ENCODE measurements at regions not wholly inside any gene's neighbourhood (a gene's known extent, or its start where the extent isn't known, plus 50 kb on each side); places are given as distances from the start of the nearest gene placed in this dataset.
A peak's percentile ranks its signal among the peaks of the same experiment; 100 is the strongest.

DNA sequence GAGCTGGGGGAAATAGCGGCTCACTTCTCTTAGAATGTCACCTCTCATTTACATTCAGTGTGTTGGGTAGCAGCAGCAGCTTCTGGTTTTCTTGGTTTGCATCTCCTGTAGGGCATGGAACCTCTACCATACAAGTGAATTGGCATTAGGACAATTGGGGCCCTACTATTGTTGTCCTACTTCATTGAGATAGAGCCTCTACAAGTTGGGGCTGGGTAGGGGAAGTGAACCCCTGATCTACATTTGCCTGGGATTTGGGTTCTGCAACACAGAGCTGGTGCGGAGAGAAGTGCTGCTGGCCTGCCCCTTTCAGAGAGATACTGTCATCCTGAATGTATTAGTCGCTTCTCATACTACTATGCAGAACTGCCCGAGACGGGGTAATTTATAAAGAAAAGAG, 391.6 kb upstream of the HS6ST1 start:
- no peak for DNase-seq

DNA sequence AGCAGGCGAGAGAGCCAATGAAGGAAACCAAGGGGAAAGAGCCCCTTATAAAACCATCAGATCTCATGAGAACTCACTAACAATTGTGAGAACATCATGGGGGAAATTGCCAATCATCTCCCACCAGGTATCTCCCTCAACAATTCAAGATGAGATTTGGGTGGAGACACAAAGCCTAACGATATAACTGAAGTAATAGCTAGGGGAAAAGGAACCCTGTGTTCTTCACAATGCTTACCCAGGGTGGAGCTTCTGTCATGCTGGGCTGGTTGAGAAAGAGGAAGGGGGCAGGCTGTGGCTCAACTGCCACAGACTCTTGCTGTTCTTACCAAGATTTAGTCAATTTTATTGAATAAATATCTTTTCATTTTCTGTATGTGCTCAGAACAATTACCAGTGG, 392.1 kb upstream of the HS6ST1 start:
- no peak for DNase-seq

DNA sequence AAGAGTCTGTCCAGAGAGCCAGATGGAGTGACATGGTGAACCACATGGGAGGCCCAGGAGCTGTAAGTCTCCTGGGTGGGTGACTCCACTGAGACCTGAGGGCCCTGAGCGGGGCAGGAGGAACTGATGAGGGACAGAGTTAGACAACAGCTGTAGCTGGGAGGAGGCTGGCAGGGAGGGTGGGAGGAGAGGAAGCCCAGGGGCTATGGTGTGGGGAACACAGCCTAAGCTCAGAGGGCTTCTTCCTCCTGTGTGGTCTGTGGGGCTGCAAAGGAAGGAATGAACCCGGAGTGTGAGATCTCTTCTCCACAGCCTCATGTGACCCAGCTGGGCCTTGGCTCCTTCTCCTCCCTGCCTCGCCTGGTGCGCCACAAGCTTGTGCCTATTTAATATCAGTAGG, 395.6 kb upstream of the HS6ST1 start:
- DNase-seq = no peak

DNA sequence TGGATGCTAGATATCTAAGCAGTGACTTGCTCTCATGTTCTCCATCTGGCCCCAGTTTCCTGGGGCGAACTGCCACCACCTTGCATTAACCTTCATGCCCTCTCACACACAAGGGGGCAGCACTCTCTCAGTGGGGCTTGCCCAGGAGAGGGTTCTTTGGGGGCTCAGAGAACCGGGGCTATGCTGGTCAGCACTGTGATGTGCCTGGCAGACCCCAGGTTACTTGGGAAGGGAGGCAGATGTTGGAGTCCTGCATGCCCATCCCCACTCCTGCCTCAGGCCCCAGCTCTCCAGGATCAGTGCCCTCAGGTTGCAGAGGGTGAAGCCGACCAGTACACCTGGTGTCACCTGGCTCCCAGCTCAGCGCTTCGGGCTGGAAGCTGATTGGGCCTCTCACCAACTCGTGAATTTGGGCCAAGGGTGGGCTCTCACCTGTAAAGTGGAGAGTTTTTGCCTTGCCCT, 396.2 kb upstream of the HS6ST1 start:
- DNase-seq = no peak

DNA sequence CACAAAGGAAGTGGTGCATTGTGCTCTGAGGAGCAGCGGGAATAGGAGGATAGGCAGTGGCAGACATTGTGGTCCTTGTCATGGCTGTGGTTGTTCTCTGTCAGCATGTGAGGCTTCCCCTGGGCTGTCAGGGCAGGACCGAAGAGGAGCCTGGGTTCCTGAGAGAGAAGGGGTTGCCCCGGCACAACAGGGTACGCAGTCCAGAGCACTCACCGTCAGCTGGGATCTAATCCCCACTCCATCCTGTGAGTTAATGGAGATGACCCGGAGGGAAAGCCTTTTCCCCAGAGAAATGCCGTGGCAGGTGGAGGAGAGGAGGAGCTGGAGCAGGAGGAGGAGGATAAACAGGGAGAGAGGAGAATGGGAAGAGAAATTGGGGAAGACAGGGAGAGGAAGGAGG, 396.7 kb upstream of the HS6ST1 start:
- DNase-seq = no peak

DNA sequence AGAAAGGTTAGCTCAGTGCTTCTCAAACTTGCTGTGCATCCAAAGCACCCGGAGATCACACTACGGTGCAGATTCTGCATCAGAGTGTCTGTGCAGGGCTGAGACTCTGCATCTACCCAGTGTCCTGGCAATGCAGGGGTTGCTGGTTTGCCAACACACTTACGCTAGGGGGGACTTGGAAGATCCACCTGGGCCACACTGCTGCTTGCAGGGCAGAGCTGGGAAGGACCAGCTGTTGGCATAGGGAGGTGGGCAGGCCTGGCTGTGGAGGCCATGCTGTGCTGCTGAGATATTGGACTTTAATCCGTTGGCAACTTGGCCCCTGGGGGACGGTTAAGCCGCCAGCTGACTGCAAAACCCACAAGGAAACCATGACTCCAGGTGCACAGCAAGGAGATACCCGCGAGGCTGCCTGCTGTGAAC, 397.6 kb upstream of the HS6ST1 start:
- no peak for DNase-seq

DNA sequence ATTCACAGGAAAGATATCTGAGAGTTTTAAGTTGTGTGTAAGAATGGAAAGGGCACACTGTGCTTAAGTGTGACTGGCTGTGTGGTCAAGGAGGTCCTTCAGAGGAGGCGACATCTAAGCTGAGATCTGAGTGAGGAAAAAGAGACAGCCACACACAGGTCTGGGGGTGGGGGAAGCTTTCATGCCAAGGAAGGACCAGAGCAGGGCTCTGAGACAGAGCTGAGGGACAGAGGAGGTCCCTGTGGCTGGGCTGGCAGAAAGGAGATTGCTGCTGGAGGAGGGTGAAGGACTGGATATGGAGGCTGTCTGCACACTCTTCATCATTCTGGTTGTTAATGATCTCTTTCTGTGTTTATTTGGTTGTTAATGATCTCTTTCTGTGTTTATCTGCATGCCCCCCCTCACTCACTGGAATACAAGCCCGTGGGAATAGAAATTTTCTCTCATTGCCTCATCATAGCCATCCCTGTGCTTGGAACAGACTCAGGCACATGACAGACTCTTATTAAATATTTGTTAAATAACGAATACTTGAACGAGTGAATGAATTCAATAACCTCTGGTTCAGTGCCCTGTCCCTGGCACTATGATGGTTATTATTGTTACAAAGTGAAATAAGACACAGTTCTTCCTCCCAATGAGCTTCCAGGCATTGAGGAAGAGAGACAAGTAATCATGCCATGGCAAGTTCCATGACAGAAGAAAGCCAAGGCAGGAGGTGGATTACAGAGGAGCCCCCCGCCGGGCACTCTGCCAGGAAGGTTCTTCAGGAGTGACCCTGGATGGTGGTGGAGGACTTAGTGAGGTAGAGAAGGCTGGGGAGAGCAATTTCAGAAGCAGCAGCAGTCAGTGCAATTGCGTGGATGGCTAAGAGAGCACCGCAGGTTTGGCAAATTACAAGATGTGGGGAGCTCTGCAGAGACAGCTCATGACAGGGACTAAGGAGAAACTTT, 399.4 kb upstream of the HS6ST1 start:
- no peak for DNase-seq

DNA sequence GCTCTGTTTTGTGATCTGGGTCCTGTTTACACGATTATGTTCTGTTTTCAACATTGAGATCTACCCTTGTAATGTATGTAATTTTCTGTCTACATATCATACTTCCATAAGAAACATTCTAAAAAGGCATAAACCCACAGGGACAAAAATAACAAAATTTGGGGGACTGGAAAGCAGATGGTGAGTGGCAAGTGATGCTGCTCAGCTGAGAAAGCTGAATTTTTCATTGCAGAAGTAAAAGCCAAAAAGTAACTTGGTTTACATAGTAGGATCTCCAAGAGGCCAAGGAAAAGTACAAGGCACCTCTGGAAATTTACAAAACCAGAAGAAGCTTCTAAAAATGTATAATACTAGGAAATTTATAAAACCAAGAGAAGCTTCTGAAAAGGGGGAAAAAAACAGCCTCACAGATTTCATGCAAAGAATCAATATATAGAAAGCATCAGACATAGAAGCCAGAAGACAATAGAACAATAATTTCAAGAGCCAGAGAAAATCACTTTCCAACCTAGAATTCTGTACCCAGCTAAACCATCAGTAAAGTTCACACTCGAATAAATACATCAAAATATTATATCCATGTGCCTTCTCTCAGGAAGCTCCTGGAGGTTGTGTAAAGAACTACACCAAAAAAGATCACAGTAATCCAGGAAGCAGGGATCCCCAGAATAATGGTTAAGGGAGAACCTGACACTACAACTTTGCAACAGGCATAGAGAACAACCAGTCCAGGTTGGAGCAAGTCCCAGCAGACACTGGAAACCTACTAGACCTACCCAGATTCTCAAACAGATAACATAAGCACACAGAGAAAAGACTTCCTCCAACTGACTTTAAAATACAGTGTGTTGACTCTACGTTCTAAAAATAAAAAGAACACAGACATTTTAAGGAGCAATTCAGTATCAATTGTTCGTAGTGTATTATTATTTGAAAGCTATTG, 401.7 kb upstream of the HS6ST1 start:
- DNase-seq = no peak

DNA sequence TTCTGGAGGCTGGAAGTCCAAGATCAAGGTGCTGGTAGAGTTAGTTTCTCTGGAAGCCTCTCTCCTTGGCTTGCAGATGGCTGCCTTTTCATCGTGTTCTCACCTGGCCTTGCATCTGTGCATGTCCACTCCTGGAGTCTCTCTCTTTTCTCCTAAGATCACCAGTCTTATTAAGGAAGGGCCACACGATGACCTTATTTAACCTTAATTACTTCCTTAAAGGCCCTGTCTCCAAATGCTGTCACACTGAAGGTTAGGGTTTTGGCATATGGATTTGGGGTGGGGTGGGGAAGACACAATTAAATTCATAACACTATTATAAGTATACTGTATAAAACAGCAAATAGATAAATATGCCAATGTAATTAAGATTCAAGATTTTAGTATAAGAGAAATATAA, 402.4 kb upstream of the HS6ST1 start:
- DNase-seq = no peak

DNA sequence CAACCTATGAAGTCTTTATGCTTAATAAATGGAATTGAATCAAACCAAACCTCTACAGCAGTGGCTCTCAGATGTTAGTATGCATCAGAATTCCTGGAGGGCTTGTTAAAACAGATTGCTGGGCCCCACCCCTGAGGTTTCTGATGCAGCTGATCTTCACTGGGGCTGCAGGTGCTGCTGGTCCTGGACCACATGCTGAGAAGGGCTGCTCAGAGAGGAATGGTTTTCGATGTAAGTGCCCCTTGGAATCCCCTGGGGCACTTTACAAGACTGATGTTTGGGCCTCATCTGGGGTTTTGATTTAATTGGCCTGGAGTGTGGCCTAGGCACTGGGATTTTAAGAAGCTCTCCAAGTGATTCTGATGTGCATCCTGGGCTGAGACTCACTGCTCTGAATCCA, 403.8 kb upstream of the HS6ST1 start:
- DNase-seq = no peak

DNA sequence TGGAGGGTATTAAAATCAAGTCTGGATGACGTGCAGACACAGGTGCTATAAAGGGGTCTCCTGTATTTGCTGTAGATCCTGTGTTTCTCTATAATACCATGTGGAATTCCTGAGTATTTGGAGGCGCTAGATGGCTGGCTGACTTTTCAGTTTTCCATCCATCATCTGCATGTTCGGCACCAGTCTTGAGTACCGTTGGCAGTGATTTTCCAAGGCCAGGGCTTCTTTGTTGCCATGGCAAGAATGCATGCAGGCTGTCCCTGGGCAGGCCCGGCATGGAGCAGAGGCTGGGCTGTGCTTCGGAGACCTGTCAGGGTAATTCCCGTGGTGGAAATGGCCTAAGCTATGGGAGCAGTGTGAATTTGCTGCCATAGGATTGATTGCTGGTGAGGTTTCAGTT, 405.9 kb upstream of the HS6ST1 start:
- DNase-seq = no peak

DNA sequence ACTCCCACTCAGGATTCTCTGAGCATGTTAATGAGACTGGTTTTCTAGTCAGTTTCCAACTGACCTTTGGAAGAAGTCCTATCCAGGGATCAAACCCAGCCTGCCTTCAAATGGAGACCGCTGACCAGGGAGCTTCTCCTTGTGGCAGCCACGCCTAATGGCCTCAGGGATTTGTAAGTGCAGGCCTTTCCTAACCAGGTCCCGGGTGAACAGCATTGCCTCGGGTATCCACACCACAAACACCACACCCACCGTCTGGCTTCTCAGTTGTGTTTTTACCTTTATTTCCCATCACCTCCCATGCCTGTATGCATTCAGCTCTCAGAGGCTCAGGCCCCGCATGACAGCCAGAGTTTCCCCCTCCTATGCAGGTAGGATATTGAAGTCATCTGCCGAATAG, 406.3 kb upstream of the HS6ST1 start:
- DNase-seq = no peak

DNA sequence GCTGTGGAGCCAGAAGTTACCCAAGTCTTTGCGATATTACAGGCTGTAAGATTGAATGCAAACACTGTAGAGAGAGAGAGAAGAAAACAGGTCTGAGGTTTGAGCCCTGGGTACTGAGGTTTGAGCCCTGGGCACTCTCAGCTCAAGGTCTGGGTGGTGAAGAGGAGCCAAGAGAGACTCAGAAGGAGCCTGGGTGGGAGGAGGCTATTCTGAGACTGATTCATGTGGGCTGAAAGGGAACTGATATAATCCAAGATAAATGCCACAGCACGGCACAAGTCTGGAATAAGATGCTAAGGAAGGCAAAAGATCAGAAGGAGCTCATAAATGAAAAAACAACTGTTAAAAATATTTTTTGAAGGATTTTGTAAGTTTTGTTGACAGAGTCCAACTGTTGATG, 407.6 kb upstream of the HS6ST1 start:
- no peak for DNase-seq

DNA sequence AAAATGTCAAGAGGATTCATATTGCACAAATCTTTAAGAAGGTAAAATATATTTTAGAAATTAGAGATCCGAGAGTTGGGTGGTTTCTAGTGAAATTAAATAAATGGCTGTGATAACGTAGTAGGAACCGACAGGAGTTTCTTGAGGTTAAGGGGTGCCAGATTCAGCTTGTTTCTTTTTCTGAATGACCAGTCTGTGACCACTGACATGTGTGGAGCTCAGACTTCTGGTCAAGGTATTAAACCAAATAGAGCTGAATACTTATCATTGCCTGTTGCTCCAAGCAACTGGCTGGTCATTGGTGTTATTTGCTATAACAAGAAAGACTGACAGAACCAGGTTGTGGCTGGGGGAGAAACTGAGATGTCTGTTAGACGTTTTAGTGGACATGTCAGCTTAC, 408.2 kb upstream of the HS6ST1 start:
- DNase-seq = no peak

DNA sequence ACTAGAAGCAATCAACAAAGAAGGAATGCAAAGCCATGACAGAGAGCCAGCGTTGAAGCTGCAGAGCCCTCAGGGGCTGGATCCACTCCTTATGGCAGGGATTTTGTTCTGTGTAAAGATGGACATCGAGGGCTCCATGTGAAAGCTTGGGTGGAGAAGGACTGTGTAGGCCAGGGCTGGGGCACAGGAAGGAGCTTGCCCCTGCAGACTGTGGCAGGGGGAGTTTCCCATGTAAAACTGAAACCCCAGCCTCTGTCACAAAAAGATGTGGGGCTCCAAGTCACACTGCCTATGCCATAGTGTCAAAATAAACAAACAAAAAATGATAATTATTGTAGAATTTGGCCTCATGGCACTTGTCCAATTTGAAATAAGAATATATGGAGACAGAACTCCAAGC, 408.7 kb upstream of the HS6ST1 start:
- no peak for DNase-seq

DNA sequence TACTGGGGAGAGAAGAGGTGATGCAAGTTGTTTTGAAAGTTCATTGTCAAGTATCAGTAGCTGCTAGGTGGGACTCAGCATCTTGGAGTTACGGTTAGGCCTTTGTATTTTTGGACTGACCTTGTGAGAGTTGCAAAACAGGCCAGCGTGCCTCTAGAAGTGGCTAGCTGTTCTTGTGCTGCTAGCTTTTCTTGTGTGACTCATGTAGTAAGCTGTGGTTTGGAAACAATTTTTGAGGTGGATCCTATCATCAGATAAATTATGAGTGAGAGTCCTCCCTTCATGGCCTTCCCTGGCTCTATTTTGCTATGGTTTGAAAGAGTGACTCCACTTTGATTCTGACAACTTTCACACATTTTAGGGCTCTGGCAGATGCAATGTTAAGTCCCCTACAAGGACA, 409.2 kb upstream of the HS6ST1 start:
- no peak for DNase-seq

DNA sequence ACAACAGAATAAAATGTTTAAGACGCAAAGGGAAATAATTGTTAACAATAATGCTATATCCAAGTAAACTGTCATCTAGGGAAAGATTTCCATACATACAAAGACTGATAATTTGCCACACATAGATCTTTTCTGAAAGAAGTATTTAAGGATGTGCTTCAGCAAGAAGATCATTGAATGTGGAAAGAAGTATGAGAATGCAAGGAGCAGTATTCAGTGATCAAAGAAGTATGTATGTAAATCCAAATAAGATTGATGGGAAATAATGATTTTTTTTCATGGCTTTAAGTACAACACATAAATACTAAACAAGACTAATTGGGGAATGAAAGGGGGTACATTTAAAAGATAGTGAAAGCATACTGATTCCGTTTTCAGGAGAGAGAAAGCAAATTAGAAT, 410.4 kb upstream of the HS6ST1 start:
- no peak for DNase-seq

DNA sequence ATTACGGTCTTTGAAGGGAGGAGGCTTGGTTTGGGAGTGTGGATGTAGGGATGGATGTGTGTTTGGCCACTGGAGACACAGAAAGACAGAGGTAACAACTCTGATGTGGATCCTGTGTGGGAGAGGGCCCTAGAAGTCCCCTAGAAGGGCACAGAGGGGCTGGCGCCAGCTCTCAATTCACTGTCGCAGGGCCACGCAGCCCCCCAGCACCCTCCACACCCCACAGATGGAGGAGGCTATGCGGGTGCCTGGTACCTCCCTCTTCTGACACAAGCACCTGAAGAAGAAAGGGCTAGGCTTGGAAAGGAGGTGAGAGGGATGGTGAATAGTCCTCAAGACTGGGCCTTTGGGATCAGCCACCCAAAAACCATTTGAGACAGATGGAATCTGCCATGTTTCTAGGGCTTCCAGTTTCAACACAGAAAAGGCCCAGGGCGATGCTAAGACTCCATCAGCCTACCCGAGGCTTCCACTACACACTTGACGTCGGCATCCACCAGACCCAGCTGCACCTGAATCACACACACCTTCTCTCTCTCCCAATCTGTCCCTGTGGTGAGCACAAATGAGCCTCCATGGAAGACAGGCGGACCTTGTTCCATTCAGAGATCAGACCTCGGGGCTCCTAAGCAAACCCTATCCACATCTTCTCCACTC, 413.5 kb upstream of the HS6ST1 start:
- DNase-seq = no peak

DNA sequence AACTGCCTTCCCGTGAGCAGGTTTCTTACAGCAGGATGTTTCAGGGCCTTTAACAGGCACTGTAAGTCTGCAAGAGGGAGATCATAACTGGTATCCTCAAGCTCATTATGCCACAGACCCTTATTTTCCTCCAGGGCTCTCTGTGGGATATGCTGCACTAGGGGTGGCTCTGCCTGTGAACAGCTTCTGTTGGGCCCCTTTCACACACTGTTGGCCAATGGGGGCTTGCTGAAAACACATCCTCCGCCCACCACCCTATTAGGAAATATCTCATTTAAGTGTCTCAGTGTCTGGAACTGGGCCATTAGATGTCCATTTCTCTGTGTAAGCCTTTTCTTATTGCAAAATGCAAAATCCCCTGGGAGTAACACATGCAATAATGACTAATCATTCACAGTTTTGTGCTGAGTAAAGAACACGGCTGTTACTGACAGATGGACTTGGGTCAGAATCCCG, 414.3 kb upstream of the HS6ST1 start:
- no peak for DNase-seq

DNA sequence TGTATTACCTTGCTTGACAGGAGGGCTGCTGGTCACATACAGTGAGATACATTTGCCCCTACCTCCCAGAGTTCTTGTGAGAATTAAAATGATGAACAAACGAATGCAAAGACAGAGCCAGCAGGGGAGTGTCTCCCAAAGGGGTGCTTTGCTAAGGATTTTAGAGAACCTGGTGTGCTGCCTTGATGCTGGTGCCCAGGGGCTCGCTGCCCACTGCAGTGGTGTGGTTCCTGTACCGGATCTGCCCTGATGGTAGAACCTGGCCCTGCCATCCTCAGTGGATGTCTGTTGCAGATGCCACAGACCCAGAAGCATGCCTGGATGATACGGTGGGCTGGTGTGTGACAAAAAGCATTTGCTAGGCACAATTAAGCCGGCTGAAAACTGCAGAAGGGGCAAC, 414.8 kb upstream of the HS6ST1 start:
- DNase-seq = no peak

DNA sequence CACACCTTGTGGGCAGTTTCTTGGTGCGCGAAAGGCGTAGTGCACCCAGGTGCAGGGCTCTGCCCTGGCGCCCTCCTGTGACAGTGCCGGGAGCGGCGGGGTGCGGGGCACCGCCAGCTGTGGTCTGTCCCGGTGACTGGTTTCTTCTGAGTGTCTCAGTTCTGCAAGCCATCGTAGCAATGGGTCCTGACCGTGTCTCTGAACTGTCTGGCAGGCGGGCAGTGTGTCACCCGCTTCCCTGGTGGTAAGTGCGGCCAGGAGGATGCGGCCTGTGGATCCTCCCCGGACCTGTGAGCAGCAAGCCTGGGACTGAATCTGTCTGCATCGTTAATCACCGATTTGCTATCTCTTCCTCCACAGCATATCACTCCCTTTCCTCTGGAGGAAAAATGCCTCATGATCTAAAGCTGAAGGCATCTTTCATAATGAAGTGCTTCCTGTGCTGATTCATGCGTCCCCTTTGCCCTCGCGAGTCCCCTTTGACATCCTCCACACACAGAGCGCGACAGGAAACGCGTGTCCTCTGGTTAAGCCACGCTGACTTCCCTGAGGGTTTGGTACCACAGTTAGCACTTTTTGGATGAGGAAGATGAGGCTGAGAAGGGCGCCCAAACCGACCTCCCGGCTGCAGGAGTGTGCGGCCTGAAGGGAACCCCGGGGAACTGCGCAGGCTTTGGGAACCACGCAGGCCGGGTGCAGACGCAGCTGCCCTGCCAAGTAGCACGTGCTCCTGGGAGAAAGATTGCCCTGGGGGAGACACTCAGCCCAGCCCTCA, 416.0 kb upstream of the HS6ST1 start:
- DNase-seq = peak; percentile 45

DNA sequence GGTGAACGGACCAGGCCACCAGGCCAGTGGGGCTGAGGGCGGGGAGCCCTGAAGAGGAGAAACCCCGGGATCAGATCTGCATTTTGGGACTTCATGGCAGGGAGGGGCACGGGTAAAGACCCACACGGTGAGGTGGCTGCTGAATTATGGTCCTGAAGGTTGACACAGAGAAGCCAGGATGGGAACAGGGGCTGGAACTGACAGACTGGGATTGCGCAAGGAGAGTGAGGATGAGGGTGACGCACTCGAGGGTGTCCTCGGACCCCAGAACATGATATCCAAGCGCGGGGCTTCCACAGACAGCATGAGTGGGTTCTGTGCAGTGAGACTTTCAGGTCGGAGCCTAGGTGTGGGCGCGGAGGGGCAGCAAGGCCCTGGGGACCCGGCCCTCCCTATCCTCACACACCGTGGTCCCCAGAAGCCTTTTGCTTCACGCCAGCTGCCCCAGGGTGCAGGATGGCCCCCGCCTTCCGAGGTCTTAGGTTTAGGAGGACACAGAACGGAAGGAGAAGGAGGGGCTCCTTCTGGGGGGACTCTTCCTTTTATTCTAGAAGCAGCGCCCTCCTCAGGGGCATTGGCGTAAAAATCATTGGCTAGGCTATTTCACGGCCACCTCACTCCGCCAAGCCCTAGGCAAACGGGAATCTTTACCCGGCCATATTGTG, 416.8 kb upstream of the HS6ST1 start:
- DNase-seq = no peak

Data from CD4-positive, alpha-beta T cell treated with Interferon gamma for 1 hour (primary cell).